Thymus (tissue), 11 donors: ENCODE measurements at regions not wholly inside any gene's neighbourhood (a gene's known extent, or its start where the extent isn't known, plus 50 kb on each side); places are given as distances from the start of the nearest gene placed in this dataset.

Experiments
- DNase-seq, 9 donors: peaks; one replicate each; pipeline ENCODE4 v3.0.0-alpha.2; 2013; ENCODE audit warnings: low spot score in 9 of 9, low read depth in 6 of 9, missing footprints in 1 of 9
- H3K27ac ChIP-seq, 2 donors: one replicate each; pipeline ENCODE4 v1.5.1; 2013; ENCODE audit warnings: control low read depth in 1 of 2, low read depth in 1 of 2, low read length in 1 of 2, mild to moderate bottlenecking in 1 of 2, moderate library complexity in 1 of 2
- H3K27me3 ChIP-seq, 2 donors: one replicate each; pipeline ENCODE4 v1.5.1; 2013; ENCODE audit warnings: low read length in 1 of 2; ENCODE audit not compliant: control insufficient read depth in 2 of 2, insufficient read depth in 1 of 2
- H3K36me3 ChIP-seq, 2 donors: one replicate each; pipeline ENCODE4 v1.5.1; 2013; ENCODE audit warnings: low read length in 1 of 2, mild to moderate bottlenecking in 1 of 2, moderate library complexity in 1 of 2; ENCODE audit not compliant: control insufficient read depth in 2 of 2, insufficient read depth in 2 of 2
- H3K4me1 ChIP-seq, 2 donors: one replicate each; pipeline ENCODE4 v1.5.1; 2013; ENCODE audit warnings: low read length in 2 of 2; ENCODE audit not compliant: control insufficient read depth in 2 of 2, insufficient read depth in 2 of 2
- H3K4me3 ChIP-seq, 2 donors: one replicate each; pipeline ENCODE4 v1.5.1; 2013; ENCODE audit warnings: low read length in 2 of 2, control low read depth in 1 of 2, mild to moderate bottlenecking in 1 of 2
- H3K9me3 ChIP-seq, 2 donors: one replicate each; pipeline ENCODE4 v1.5.1; 2013; ENCODE audit warnings: low read length in 1 of 2, mild to moderate bottlenecking in 1 of 2; ENCODE audit not compliant: control insufficient read depth in 2 of 2, insufficient read depth in 1 of 2
- WGBS: extraction: QIAGEN DNeasy Blood & Tissue Kit; methylation state at CpG from one replicate; pipeline ENCODE4 v1.1.7; 2013; 5-methylcytosine and 5-hydroxymethylcytosine counted together
- donor health status: healthy.

DNA sequence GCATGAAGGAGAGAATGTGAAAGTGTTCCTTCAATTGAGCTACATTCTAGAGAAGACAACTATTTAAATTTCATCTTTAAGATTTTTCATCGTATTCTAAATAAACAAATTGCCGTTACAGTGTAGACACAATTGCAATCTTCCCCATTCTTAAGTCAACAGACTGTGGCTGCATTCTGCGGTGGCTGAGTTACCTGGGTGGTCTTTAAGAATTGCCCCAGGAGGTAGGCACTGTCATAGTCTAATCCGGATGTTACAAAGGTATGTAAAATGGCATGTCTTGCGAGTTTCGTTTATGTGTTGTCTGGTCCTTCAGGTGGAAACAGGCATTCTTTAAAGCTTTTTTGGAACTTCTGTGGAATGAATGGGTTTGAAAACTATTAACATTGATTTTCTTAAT lies 586.1 kb upstream of the PITX2 start:
- 45% methylated on average over 6 of the region's 6 CpGs for WGBS

GRCh38 chr4:111209706-111210105 lies 586.8 kb upstream of the PITX2 start:
- Histone ChIP-seq H3K27ac (no peak overlapping the region), H3K27me3 (no peaks in the 10 kb centered on the region), H3K9me3 (no peaks in the 10 kb centered on the region), H3K36me3 (no peaks in the 10 kb centered on the region), H3K4me1 (no peaks in the 10 kb centered on the region), H3K4me3 (no peak overlapping the region)
- 36% methylated on average over 2 of the region's 2 CpGs for WGBS
- no peak for DNase-seq

More for the DNA sequence above, 586.1 kb upstream of the PITX2 start:
- H3K4me3 ChIP-seq: no peak overlapping the region
- no peaks in the 10 kb centered on the region for H3K27me3 ChIP-seq
- no peak overlapping the region for H3K27ac ChIP-seq
- no peaks in the 10 kb centered on the region for H3K36me3 ChIP-seq
- H3K9me3 ChIP-seq: no peaks in the 10 kb centered on the region
- no peaks in the 10 kb centered on the region for H3K4me1 ChIP-seq
- DNase-seq: no peak

GRCh38 chr4:111210595-111210994 lies 587.7 kb upstream of the PITX2 start:
- no peak for DNase-seq
- Histone ChIP-seq H3K4me1 (no peaks in the 10 kb centered on the region), H3K27ac (peak overlapping the region in 1 of 2 donors; percentile 13), H3K36me3 (no peaks in the 10 kb centered on the region), H3K9me3 (no peaks in the 10 kb centered on the region), H3K4me3 (no peak overlapping the region), H3K27me3 (no peaks in the 10 kb centered on the region)
- 84% methylated on average over 7 of the region's 7 CpGs for WGBS

GRCh38 chr4:111213531-111213930 lies 590.7 kb upstream of the PITX2 start:
- H3K27me3 ChIP-seq: no peaks in the 10 kb centered on the region
- 89% methylated on average over 4 of the region's 4 CpGs for WGBS
- no peaks in the 10 kb centered on the region for H3K36me3 ChIP-seq
- H3K4me3 ChIP-seq: no peak overlapping the region
- no peaks in the 10 kb centered on the region for H3K9me3 ChIP-seq
- DNase-seq: no peak
- H3K4me1 ChIP-seq: no peaks in the 10 kb centered on the region
- H3K27ac ChIP-seq: no peak overlapping the region

DNA sequence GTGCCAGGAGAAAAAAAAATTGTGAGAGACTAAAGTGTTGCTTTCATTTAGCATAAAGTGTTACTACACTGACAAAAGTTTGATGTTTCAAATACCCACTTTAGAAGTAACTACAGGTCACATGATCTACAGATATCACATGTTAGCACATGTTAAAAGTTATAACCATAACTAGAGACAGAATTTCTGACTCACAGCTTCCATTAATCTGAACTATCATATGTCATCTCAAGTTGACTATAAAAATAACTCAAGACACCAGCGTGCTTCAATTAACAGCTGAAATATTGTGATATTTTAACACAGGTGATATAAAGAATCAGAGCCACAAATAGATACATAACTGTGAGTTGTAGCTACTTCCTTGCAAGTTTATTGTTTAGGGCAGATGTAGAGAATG lies 591.5 kb upstream of the PITX2 start:
- Histone ChIP-seq H3K36me3 (no peaks in the 10 kb centered on the region), H3K27ac (no peak overlapping the region), H3K4me3 (no peak overlapping the region), H3K9me3 (no peaks in the 10 kb centered on the region), H3K27me3 (no peaks in the 10 kb centered on the region), H3K4me1 (no peaks in the 10 kb centered on the region)
- WGBS: 83% methylated on average over 1 of the region's 1 CpG
- DNase-seq: no peak

DNA sequence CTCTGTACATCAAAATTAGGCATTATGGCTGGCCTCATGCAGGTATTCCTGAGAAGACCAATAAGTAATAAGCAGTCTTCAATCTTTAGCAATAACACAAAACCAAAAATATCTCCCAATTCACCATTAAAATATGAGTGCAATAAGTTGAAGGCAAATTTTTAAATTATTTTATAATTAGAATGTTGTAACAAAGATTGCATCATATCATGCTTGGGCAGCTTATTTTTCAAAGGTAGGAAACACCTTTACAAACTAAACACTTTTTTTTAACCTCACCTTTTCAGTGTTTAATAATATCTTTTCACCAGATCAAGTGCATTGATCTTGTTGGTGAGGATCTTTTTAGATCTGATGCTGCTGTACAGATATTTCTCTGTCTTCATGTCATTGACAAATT lies 592.9 kb upstream of the PITX2 start:
- Histone ChIP-seq H3K27me3 (no peaks in the 10 kb centered on the region), H3K4me3 (no peak overlapping the region), H3K27ac (no peak overlapping the region), H3K9me3 (no peaks in the 10 kb centered on the region), H3K36me3 (no peaks in the 10 kb centered on the region), H3K4me1 (no peaks in the 10 kb centered on the region)
- no peak for DNase-seq

DNA sequence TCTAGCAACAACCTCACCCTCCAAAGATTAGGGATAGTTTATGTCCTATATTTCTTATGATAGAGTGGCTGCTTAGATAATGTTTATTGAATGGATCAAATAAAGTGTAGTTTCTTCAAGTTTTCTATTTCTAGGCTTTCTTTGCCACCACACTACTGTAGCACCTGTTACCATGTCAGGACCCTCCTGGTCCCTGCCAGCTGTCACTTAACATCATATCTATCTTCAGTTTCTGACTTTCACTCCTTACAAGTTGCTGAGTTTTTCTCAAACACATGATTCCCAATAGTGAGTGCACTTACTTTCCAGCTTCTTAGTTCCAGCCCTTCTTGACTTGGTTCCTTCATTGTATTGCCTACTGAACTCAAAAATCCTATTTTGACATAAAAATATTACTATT lies 593.9 kb upstream of the PITX2 start:
- Histone ChIP-seq H3K27ac (no peak overlapping the region), H3K4me3 (no peak overlapping the region), H3K27me3 (no peaks in the 10 kb centered on the region), H3K9me3 (no peaks in the 10 kb centered on the region), H3K4me1 (no peaks in the 10 kb centered on the region), H3K36me3 (no peaks in the 10 kb centered on the region)
- no peak for DNase-seq

GRCh38 chr4:111221371-111221770 lies 598.5 kb upstream of the PITX2 start:
- Histone ChIP-seq H3K4me1 (no peaks in the 10 kb centered on the region), H3K9me3 (no peaks in the 10 kb centered on the region), H3K36me3 (no peaks in the 10 kb centered on the region), H3K27ac (no peak overlapping the region), H3K4me3 (no peak overlapping the region), H3K27me3 (no peaks in the 10 kb centered on the region)
- DNase-seq: no peak

DNA sequence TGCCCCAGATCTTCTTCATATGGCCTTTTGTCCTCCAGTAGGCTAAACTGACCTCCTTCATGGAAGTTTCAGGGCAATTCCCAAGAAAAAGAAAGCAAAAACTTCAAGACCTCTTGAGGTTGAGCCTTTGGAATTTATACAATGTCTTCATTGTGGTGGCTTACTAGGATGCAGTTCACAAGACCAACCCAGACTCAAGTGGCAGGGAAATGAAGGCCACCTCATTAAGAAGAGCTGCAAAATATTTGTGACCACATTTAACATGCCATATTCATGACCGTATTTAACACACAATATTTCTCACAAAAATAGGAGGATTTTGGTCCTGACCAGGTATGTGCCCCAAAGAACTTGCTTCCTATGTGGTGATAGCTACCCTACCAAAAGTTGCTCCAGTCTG lies 605.5 kb upstream of the PITX2 start:
- H3K36me3 ChIP-seq: no peaks in the 10 kb centered on the region
- no peaks in the 10 kb centered on the region for H3K9me3 ChIP-seq
- H3K4me3 ChIP-seq: no peak overlapping the region
- 98% methylated on average over 1 of the region's 1 CpG for WGBS
- H3K27me3 ChIP-seq: no peaks in the 10 kb centered on the region
- no peak for DNase-seq
- H3K4me1 ChIP-seq: no peaks in the 10 kb centered on the region
- H3K27ac ChIP-seq: no peak overlapping the region

GRCh38 chr4:111228874-111229273 lies 606.0 kb upstream of the PITX2 start:
- 84% methylated on average over 1 of the region's 1 CpG for WGBS
- H3K27me3 ChIP-seq: no peaks in the 10 kb centered on the region
- H3K4me1 ChIP-seq: no peaks in the 10 kb centered on the region
- H3K27ac ChIP-seq: no peak overlapping the region
- no peaks in the 10 kb centered on the region for H3K36me3 ChIP-seq
- no peak overlapping the region for H3K4me3 ChIP-seq
- no peaks in the 10 kb centered on the region for H3K9me3 ChIP-seq
- no peak for DNase-seq
